GM12892 (cell line): ENCODE measurements at regions not wholly inside any gene's neighbourhood (a gene's known extent, or its start where the extent isn't known, plus 50 kb on each side); places are given as distances from the start of the nearest gene placed in this dataset.

Source experiments
- POLR2A ChIP-seq: IDR thresholded peaks from 2 replicates; pipeline ENCODE4 v1.6.1; 2011; ENCODE audit warnings: low read depth, low read length, control low read depth
- TAF1 ChIP-seq: IDR thresholded peaks from 2 replicates; pipeline ENCODE4 v1.6.1; 2011; ENCODE audit warnings: low read depth, mild to moderate bottlenecking, control low read depth, low read length, borderline replicate concordance

GRCh38 chr5:121745407-121745806 is 106.3 kb upstream of the FTMT start:
- TF ChIP-seq POLR2A = no peak
- TF ChIP-seq TAF1 = no peak
